GM12878 (cell line): ENCODE measurements at regions not wholly inside any gene's neighbourhood (a gene's known extent, or its start where the extent isn't known, plus 50 kb on each side); places are given as distances from the start of the nearest gene placed in this dataset.

Experiments
- ATAC-seq: fragments of 200-7000 bp; cut with Tn5 transposase; 3 replicates; pipeline ENCODE4 v1.9.1; 2020; ENCODE audit warnings: mild to moderate bottlenecking, moderate library complexity
- BruUV-seq: library from RNA; stranded (reverse); fragments of 400-500 nt; replicated peaks from 2 replicates; lab custom pipeline; 2021; lab: Mats Ljungman, UMichigan
- CTCF ChIA-PET: fragments of 300-600 bp; sonication (Branson Sonifier 250); formaldehyde crosslinking; extraction: SDS; loops from one replicate; lab custom pipeline; 2021; ENCODE audit warnings: inconsistent platforms; lab: Yijun Ruan, JAX
- POLR2A ChIA-PET: fragments of 350-600 bp; formaldehyde crosslinking; extraction: SDS; loops from one replicate; lab custom pipeline; 2021; ENCODE audit warnings: inconsistent platforms; lab: Charles Lee
- RAD21 ChIA-PET: fragments of 300-600 bp; sonication (Branson Sonifier 250); formaldehyde crosslinking; loops from one replicate; lab custom pipeline; 2023; ENCODE audit warnings: antibody characterized with exemption; ENCODE audit not compliant: unreplicated experiment; lab: Charles Lee
- SMC1A ChIA-PET: fragments of 300-600 bp; sonication (Branson Sonifier 250); formaldehyde crosslinking; loops from one replicate; lab custom pipeline; 2023; ENCODE audit not compliant: unreplicated experiment, uncharacterized antibody; lab: Charles Lee
- DNase-seq: peaks from one replicate; pipeline ENCODE4 v3.0.0-alpha.2; 2011; ENCODE audit warnings: low read depth, low spot score
- FAIRE-seq: peaks from 3 replicates; lab custom pipeline; 2011; peaks lifted over from hg19 to GRCh38; lab: Jason Lieb, UNC
- H2AFZ ChIP-seq: 2 replicates; pipeline ENCODE4 v1.6.0; 2011; ENCODE audit warnings: low read depth, low read length, control low read depth; ENCODE audit not compliant: control insufficient read depth
- H3K27ac ChIP-seq: 2 replicates; pipeline ENCODE4 v1.5.1; 2011; ENCODE audit warnings: control low read depth; ENCODE audit not compliant: control insufficient read depth, insufficient read depth
- H3K27me3 ChIP-seq, 2 experiments: replicated peaks in 1 of 2; 2 replicates each; pipeline versions ENCODE4 v1.6.0 to v1.6.1; 2011; ENCODE audit warnings: low read length in 1 of 2; ENCODE audit not compliant: control insufficient read depth in 2 of 2, insufficient read depth in 2 of 2
- H3K36me3 ChIP-seq, 2 experiments: 2 replicates each; pipeline ENCODE4 v1.5.1; 2011; ENCODE audit warnings: low read length in 1 of 2; ENCODE audit not compliant: control insufficient read depth in 2 of 2, insufficient read depth in 2 of 2
- H3K4me1 ChIP-seq: 2 replicates; pipeline ENCODE4 v1.6.1; 2011; ENCODE audit warnings: mild to moderate bottlenecking, low read length, moderate library complexity, mixed read lengths; ENCODE audit not compliant: control insufficient read depth, insufficient read depth
- H3K4me2 ChIP-seq: 2 replicates; pipeline ENCODE4 v1.6.0; 2011; ENCODE audit warnings: control low read depth; ENCODE audit not compliant: control insufficient read depth, insufficient read depth
- H3K4me3 ChIP-seq: fragments of 200-600 bp; sonication (generic); 2 replicates; pipeline ENCODE4 v1.5.1; 2016
- H3K79me2 ChIP-seq: 2 replicates; pipeline ENCODE4 v1.6.0; 2011; ENCODE audit warnings: low read length; ENCODE audit not compliant: control insufficient read depth, insufficient read depth
- H3K9ac ChIP-seq: 2 replicates; pipeline ENCODE4 v1.8.0; 2011; ENCODE audit warnings: low read length, control low read depth, mixed read lengths; ENCODE audit not compliant: control insufficient read depth, insufficient read depth
- H3K9me3 ChIP-seq: replicated peaks from 3 replicates; pipeline ENCODE4 v1.5.1; 2011; ENCODE audit warnings: mild to moderate bottlenecking, low read length; ENCODE audit not compliant: control insufficient read depth, insufficient read depth
- H4K20me1 ChIP-seq: 2 replicates; pipeline ENCODE4 v1.6.0; 2011; ENCODE audit not compliant: control insufficient read depth, insufficient read depth
- BHLHE40 ChIP-seq, 2 experiments: fragments of 450-650 bp in 1 of 2; IDR thresholded peaks; 2 replicates each; pipeline ENCODE4 v1.6.1; 2011 to 2017; ENCODE audit warnings: low read depth in 2 of 2, borderline replicate concordance in 1 of 2, improper control_type of control experiment in 1 of 2, low read length in 1 of 2, mild to moderate bottlenecking in 1 of 2
- EP300 ChIP-seq, 2 experiments: fragments of 150-350 bp in 1 of 2; IDR thresholded peaks; 2 replicates each; pipeline ENCODE4 v1.6.1; 2011 to 2012; ENCODE audit warnings: low read depth in 2 of 2, low read length in 2 of 2, borderline replicate concordance in 1 of 2, improper control_type of control experiment in 1 of 2, inconsistent platforms in 1 of 2; ENCODE audit not compliant: control insufficient read depth in 1 of 2
- HDGF ChIP-seq: fragments of 450-650 bp; IDR thresholded peaks from 2 replicates; pipeline ENCODE4 v1.6.1; 2016; ENCODE audit warnings: antibody characterized with exemption
- JUNB ChIP-seq: IDR thresholded peaks from 2 replicates; pipeline ENCODE4 v1.6.1; 2016; ENCODE audit warnings: antibody characterized with exemption, mild to moderate bottlenecking
- KLF5 ChIP-seq: fragments of 450-650 bp; IDR thresholded peaks from 2 replicates; pipeline ENCODE4 v1.6.1; 2014; ENCODE audit warnings: mild to moderate bottlenecking; ENCODE audit not compliant: partially characterized antibody
- MEF2B ChIP-seq: fragments of 450-650 bp; IDR thresholded peaks from 2 replicates; pipeline ENCODE4 v1.6.1; 2018; ENCODE audit warnings: mild to moderate bottlenecking, moderate library complexity; ENCODE audit not compliant: partially characterized antibody, poor library complexity, severe bottlenecking
- NFYB ChIP-seq: IDR thresholded peaks from 2 replicates; pipeline ENCODE4 v1.6.1; 2011; ENCODE audit warnings: low read depth, mild to moderate bottlenecking, low read length, improper control_type of control experiment, moderate library complexity; ENCODE audit not compliant: insufficient read depth
- NRF1 ChIP-seq: conservative IDR thresholded peaks from 2 replicates; pipeline ENCODE4 v1.6.1; 2011; ENCODE audit warnings: mild to moderate bottlenecking, low read depth, low read length, improper control_type of control experiment
- POU2F2 ChIP-seq: IDR thresholded peaks from 3 replicates; pipeline ENCODE4 v1.6.1; 2011; ENCODE audit warnings: low read depth, mild to moderate bottlenecking, low read length, borderline replicate concordance
- ZSCAN29 ChIP-seq: fragments of 450-650 bp; IDR thresholded peaks from 2 replicates; pipeline ENCODE4 v1.6.1; 2017; ENCODE audit warnings: mild to moderate bottlenecking, moderate library complexity
- WGBS: methylation state at CpG from one replicate; pipeline ENCODE4 v1.1.6; 2016; ENCODE audit warnings: low lambda C conversion rate; ENCODE audit not compliant: insufficient replicate concordance, insufficient coverage; ENCODE audit errors: missing lambda C conversion rate; 5-methylcytosine and 5-hydroxymethylcytosine counted together
- in situ Hi-C: fragments of 300-500 bp; cut with MboI; formaldehyde crosslinking; loops from 9 replicates; pipeline ENCODE4 v1.14.3; 2018; ENCODE audit warnings: mixed read lengths
- intact Hi-C: fragments of 100-400 bp; cut with micrococcal nuclease; formaldehyde crosslinking; loops from one replicate; pipeline ENCODE4 v1.14.2; 2022; ENCODE audit not compliant: unreplicated experiment
- TF ChIP-seq, protein P1 (sequence below): fragments of 150-350 bp; IDR thresholded peaks from 2 replicates; pipeline ENCODE4 v1.6.1; 2016; ENCODE audit warnings: low read depth, low read length

DNA sequence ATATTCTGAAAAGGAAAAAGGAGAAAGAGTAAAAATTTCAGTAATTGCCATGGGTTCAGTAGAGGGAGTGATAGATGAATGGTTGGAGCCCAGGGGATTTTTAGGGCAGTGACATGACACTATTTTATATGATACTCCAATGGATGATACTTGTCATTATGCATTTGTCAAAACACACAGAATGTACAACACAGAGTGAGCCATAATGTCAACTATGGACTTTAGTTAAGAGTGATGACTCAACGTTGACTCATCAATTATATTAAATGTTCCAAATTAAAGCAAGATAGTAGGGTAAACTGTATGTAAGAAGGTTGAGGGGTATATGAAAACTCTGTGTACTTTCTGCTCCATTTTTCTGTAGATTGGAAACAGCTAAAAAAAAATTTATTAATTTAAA lies 586.4 kb downstream of the TAF11L14 start:
- FAIRE-seq = no peak
- no peak for ATAC-seq
- DNase-seq = no peak
- ChIA-PET CTCF (no interaction called here), POLR2A (no interaction called here), RAD21 (no interaction called here), SMC1A (no interaction called here)
- H4K20me1 ChIP-seq = no peaks in the 10 kb centered on the region
- intact Hi-C loops (no loop called here), in situ Hi-C loops (no loop called here)
- H3K36me3 ChIP-seq = no peaks in the 10 kb centered on the region
- 15% methylated on average over 1 of the region's 1 CpG for WGBS
- no peaks in the 10 kb centered on the region for H3K79me2 ChIP-seq
- no peaks in the 10 kb centered on the region for H3K9me3 ChIP-seq
- no peaks in the 10 kb centered on the region for H3K27me3 ChIP-seq
- no peak overlapping the region for H2AFZ ChIP-seq
- no peak for TF ChIP-seq KLF5
- no peak for TF ChIP-seq NRF1
- TF ChIP-seq, protein P1, sequence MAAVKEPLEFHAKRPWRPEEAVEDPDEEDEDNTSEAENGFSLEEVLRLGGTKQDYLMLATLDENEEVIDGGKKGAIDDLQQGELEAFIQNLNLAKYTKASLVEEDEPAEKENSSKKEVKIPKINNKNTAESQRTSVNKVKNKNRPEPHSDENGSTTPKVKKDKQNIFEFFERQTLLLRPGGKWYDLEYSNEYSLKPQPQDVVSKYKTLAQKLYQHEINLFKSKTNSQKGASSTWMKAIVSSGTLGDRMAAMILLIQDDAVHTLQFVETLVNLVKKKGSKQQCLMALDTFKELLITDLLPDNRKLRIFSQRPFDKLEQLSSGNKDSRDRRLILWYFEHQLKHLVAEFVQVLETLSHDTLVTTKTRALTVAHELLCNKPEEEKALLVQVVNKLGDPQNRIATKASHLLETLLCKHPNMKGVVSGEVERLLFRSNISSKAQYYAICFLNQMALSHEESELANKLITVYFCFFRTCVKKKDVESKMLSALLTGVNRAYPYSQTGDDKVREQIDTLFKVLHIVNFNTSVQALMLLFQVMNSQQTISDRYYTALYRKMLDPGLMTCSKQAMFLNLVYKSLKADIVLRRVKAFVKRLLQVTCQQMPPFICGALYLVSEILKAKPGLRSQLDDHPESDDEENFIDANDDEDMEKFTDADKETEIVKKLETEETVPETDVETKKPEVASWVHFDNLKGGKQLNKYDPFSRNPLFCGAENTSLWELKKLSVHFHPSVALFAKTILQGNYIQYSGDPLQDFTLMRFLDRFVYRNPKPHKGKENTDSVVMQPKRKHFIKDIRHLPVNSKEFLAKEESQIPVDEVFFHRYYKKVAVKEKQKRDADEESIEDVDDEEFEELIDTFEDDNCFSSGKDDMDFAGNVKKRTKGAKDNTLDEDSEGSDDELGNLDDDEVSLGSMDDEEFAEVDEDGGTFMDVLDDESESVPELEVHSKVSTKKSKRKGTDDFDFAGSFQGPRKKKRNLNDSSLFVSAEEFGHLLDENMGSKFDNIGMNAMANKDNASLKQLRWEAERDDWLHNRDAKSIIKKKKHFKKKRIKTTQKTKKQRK = no peak
- TF ChIP-seq ZSCAN29 = no peak
- TF ChIP-seq HDGF = no peak
- no peak for TF ChIP-seq POU2F2
- TF ChIP-seq JUNB = no peak
- TF ChIP-seq BHLHE40 (IDR thresholded peaks at IDR 0.05; ENCODE audit: borderline replicate concordance in 1 of 2, low read depth in 2 of 2, low read length in 1 of 2) = no peak
- TF ChIP-seq EP300 (IDR thresholded peaks at IDR 0.05; ENCODE audit: borderline replicate concordance in 1 of 2, control insufficient read depth in 1 of 2, low read depth in 2 of 2, low read length in 2 of 2) = no peak
- TF ChIP-seq NFYB = no peak
- no peak for TF ChIP-seq MEF2B
- BruUV-seq = no TSS peak
- no peak overlapping the region for H3K4me2 ChIP-seq
- no peak overlapping the region for H3K27ac ChIP-seq
- H3K4me3 ChIP-seq = no peak overlapping the region
- H3K9ac ChIP-seq = no peak overlapping the region
- H3K4me1 ChIP-seq = no peaks in the 10 kb centered on the region
